ENCODE measurements at regions not wholly inside any gene's neighbourhood (a gene's known extent, or its start where the extent isn't known, plus 50 kb on each side); places are given as distances from the start of the nearest gene placed in this dataset.
"Not testable (repeated sequence)": the region's sequence is repeated elsewhere in the genome, so short reads cannot be mapped to it uniquely, and the experiment has no call there.

GRCh38 chr2:122799391-122799790 lies 1043.9 kb downstream of the TSN start:
- no peak overlapping the region for H3K27ac ChIP-seq
- intact Hi-C loops (cut with DNase I), result no loop called here
- TF ChIP-seq CTCF (IDR thresholded peaks at IDR 0.05), result no peak
- no peak for TF ChIP-seq POLR2A (IDR thresholded peaks at IDR 0.05)

DNA sequence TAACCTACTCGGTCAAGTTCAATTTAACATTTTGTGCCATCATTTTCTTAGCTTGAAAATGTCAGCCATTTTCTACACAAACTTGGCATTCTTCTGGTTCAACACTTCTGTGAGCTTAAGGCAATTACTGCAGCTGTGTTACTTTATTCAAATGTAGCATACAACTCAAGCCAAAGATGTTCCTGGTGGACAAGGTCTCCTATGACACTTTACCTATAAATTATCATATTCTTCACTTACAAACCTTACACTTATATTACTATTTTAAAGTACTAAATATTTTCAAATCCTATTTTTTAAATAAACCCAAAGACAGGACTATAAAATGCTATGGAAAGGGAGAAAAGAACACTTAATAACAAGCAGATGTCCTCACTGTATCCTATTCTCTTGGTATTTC lies 1045.3 kb downstream of the TSN start:
- WGBS, 2 donors, result 75 to 85% methylated on average over 1 of the region's 1 CpG
- TF ChIP-seq POLR2A (IDR thresholded peaks at IDR 0.05) (no peak), CTCF (IDR thresholded peaks at IDR 0.05) (no peak)
- peaks cover 0 to 3% (median 0%) of the 10 kb centered on the region in 3 donors for H3K9me3 ChIP-seq
- no peaks in the 10 kb centered on the region for H3K4me1 ChIP-seq
- no peak for DNase-seq
- intact Hi-C loops (cut with DNase I), result no loop called here
- H3K27me3 ChIP-seq, result no peaks in the 10 kb centered on the region
- H3K27ac ChIP-seq, result no peak overlapping the region
- H3K36me3 ChIP-seq, result no peaks in the 10 kb centered on the region
- H3K4me3 ChIP-seq, result no peak overlapping the region

More at GRCh38 chr2:122799391-122799790, 1043.9 kb downstream of the TSN start:
- no peaks in the 10 kb centered on the region for H3K36me3 ChIP-seq
- no peaks in the 10 kb centered on the region for H3K4me1 ChIP-seq
- no peak overlapping the region for H3K4me3 ChIP-seq
- H3K27me3 ChIP-seq, result no peaks in the 10 kb centered on the region
- H3K9me3 ChIP-seq, result peaks cover 0 to 3% (median 0%) of the 10 kb centered on the region in 3 donors
- DNase-seq, result no peak

- DNase-seq, result no peak
Observed at GRCh38 chr2:122804494-122804893, 1049.0 kb downstream of the TSN start.

DNA sequence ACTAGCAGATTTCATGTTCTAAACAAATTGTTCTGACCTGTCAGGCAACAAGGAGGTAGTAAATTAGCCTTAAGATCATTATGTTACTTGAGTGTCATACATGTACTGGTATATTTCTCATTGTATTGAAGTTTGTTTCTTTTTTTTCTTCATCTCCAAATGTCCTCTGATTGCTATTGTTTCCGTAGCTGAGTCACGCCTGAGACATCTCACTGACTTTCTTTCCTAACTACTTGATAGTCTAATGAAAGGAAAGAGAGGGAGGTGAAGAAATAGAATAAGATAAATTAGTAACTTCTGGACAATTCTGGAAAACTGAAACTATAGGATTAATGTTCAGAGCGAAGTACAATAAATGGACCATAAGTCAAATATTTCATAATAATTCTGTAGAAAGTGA lies 1049.9 kb downstream of the TSN start:
- TF ChIP-seq CTCF (IDR thresholded peaks at IDR 0.05), result no peak
- no peak for TF ChIP-seq POLR2A (IDR thresholded peaks at IDR 0.05)
- Histone ChIP-seq H3K27ac (no peak overlapping the region), H3K9me3 (peaks cover 0 to 10% (median 0%) of the 10 kb centered on the region in 3 donors), H3K4me3 (no peak overlapping the region), H3K36me3 (no peaks in the 10 kb centered on the region), H3K4me1 (no peaks in the 10 kb centered on the region), H3K27me3 (no peaks in the 10 kb centered on the region)
- 86 to 94% methylated on average over 3 of the region's 3 CpGs for WGBS, 2 donors
- intact Hi-C loops (cut with DNase I), result no loop called here
- DNase-seq, result no peak

More at GRCh38 chr2:122804494-122804893, 1049.0 kb downstream of the TSN start:
- intact Hi-C loops (cut with DNase I), result no loop called here
- H3K4me3 ChIP-seq, result no peak overlapping the region
- H3K4me1 ChIP-seq, result no peaks in the 10 kb centered on the region
- peaks cover 0 to 10% (median 2%) of the 10 kb centered on the region in 3 donors for H3K9me3 ChIP-seq
- H3K27ac ChIP-seq, result no peak overlapping the region
- H3K27me3 ChIP-seq, result no peaks in the 10 kb centered on the region
- no peak for TF ChIP-seq POLR2A (IDR thresholded peaks at IDR 0.05)
- TF ChIP-seq CTCF (IDR thresholded peaks at IDR 0.05), result no peak
- H3K36me3 ChIP-seq, result no peaks in the 10 kb centered on the region
- 67 to 68% methylated on average over 4 of the region's 4 CpGs for WGBS, 2 donors

DNA sequence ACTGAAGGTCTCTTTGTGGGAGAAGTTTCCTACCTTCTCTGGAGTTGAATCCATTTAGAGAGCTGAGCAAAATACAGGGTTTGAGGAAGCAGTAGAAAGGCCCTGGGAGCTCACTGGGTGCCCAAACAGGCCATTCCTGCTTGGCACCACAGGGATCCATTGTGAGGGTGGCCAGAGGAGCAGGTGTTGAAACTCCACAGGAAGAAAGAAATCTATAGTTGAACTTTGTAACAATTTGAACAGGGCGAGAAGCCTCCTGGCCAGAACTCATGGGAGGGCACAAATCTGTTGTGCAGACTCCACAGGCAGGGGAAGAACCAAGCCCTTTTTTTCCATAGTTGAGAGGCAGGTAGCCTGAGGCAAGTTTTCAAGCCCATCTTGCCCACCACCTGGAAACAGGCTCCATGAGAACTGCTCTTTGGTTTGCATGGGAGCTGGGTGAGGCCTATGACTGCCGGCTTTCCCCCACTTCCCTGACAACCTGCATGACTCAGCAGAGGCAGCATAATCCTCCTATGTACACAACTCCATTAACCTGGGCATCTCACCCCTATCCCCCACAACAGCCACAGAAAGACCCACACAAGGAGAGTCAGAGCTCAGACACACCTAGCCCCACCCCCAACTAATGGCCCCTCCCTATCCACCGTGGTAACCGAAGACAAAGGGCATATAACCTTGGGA lies 1053.0 kb downstream of the TSN start:
- H3K4me1 ChIP-seq, result no peaks in the 10 kb centered on the region
- no peaks in the 10 kb centered on the region for H3K27me3 ChIP-seq
- H3K27ac ChIP-seq, result no peak overlapping the region
- no peak for DNase-seq
- intact Hi-C loops (cut with DNase I), result no loop called here
- H3K4me3 ChIP-seq, result no peak overlapping the region
- TF ChIP-seq POLR2A (IDR thresholded peaks at IDR 0.05), result no peak
- no peaks in the 10 kb centered on the region for H3K36me3 ChIP-seq
- WGBS, 2 donors, result 64 to 89% methylated on average over 1 to 4 of the region's 4 CpGs
- H3K9me3 ChIP-seq, result peaks cover 0 to 10% (median 0%) of the 10 kb centered on the region in 3 donors

DNA sequence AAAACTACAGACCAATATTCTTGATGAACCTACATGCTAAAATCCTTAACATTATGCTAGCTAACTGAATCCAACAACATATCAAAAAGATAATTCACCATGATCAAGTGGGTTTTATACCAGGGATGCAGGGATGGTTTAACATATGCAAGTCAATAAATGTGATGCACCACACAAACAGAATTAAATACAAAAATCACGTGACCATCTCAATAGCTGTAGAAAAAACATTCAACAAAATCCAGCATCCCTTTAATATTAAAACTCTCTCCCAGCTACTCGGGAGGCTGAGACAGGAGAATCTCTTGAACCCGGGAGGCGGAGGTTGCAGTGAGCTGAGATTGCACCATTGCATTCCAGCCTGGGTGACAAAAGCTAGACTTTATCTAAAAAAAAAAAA lies 1056.8 kb downstream of the TSN start:
- H3K4me1 ChIP-seq; H3K4me3 ChIP-seq; H3K36me3 ChIP-seq; DNase-seq; intact Hi-C loops (cut with DNase I); H3K27me3 ChIP-seq; H3K27ac ChIP-seq: not testable (repeated sequence)
- 54 to 65% methylated on average over 4 of the region's 4 CpGs for WGBS, 2 donors
- H3K9me3 ChIP-seq, result peaks cover 0 to 10% (median 0%) of the 10 kb centered on the region in 3 donors

All from esophagus squamous epithelium (tissue), 5 donors.